SH-SY5Y (cell line): ENCODE measurements at regions not wholly inside any gene's neighbourhood (a gene's known extent, or its start where the extent isn't known, plus 50 kb on each side); places are given as distances from the start of the nearest gene placed in this dataset.

Experiments
- GATA2 ChIP-seq: IDR thresholded peaks from 2 replicates; pipeline ENCODE4 v1.6.1; 2011; ENCODE audit warnings: mild to moderate bottlenecking, low read depth, low read length
- GATA3 ChIP-seq: IDR thresholded peaks from 2 replicates; pipeline ENCODE4 v1.6.1; 2011; ENCODE audit warnings: low read depth, mild to moderate bottlenecking, low read length, moderate library complexity

DNA sequence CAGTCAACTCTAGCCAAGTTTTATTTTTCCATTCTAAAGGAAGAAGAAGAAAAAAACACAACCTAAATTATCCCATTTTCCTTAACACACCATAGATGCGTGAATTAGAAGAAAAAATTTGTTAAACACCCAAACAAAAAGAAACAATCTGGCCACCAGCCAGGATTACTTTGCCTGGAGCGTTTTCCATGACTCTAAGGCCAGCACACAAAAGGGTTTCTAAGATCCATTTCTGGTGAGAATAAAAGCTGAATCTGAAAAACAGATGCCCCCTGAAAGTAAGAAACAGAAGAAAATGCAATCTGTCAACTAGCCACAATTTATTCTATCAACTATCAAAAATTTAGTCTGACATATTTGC is 267.2 kb upstream of the SULF2 start:
- TF ChIP-seq GATA3 (no peak), GATA2 (no peak)

DNA sequence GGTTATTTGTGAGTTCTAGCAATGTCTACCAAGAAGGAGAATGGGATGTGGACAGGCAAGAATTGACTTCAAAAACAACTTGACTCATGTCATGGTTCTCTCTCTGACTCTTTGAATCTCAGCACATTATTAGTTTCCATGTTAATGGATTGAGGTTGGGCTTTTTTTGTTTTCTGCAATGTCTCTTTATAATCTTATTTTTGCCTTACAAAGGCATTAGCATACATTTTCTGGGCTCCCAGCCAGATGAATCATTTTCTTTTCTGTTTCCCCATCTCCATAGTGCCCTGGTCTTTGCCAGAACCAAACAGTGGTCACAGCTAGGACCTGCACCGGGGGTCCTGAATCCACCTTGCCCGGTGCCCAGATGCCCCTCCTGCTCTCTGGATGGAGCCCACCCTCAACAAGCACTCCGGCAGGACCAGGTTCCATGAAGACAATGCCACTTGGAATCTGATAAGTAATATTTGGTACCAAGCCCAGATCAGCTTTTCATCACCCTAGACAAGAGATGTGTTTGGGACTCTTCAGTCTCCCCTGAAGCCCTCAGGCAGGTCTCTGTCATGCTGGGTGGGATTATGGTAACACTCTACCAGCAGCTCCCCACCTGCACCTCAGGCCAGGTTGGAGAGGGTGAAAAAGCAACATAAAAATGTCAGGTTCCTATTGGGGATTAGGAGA is 266.7 kb upstream of the SULF2 start:
- TF ChIP-seq GATA3 (no peak), GATA2 (no peak)

DNA sequence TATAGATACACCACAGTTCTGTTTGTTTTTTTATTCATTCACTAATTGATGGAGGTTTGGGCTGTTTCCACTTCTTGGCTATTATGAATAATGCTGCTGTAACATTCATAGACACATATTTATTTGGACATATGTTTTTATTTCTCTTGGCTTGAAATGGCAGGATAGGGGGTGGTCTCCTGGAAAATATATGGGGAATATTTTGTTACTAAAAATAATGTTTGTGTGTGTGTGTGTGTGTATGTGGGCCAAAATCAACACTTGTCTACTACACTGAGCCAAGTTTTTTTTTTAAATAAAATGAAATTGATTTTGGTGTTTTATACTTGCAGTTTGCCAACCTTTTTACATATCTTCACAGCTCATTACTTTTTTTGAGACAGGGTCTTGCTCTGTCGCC is 264.4 kb upstream of the SULF2 start:
- TF ChIP-seq GATA2 (no peak), GATA3 (no peak)

DNA sequence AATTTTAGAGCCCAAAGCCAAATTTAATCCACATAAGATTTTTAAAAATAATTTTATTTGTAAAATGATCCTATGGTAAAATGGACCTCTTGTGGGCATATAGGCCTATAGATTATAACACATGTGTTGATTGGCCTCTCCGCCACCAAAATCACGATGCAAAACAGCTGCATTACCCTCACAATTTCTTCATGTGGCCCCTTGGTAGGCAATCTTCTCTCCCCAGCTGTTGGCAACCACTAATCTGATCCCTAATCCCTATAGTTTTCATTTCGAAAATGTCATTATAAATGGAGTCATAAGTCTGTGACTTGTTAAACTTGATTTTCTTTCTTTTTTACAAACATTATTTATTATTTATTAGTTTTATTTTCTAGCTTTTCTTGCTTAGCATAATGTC is 263.9 kb upstream of the SULF2 start:
- TF ChIP-seq GATA2, result no peak
- no peak for TF ChIP-seq GATA3

DNA sequence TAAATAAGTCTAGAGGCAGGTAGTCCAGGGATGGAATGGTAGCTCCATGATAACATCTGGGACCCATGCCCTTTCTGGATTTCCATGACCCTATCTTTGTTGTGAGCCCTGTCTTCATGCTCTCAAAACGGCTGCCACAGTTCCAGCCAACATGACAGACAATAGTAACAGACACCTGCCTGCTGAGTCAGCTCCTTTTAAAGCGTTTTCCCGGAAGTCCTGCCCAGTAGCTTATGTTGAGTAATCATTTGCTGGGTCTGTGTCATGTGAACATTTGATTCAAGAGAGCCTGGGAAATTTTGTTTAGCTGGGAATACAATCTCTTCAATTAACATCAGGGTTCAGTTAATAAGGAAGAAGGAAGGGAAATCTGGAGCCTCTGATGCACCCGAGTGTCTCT is 262.2 kb upstream of the SULF2 start:
- TF ChIP-seq GATA2 (no peak), GATA3 (no peak)

DNA sequence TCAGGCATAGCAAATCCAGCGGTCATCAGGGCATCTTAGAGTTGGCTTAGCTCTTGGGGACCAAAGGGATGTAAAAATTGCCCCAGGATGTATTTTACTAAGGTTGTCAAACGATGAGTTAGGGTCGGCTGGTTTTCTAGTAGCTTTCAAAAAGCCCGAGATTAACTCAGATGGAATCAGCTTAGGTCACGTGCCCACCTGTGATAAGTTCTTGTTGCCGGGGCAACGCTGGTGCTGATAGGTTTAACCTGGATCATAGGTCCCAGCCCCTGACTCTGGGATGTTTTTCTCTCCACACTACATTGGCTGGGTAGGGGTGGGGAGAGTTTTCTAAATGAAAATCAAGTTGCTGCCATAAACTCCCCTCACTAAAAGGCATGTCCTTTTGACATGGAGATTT is 257.3 kb upstream of the SULF2 start:
- TF ChIP-seq GATA2 (no peak), GATA3 (no peak)

DNA sequence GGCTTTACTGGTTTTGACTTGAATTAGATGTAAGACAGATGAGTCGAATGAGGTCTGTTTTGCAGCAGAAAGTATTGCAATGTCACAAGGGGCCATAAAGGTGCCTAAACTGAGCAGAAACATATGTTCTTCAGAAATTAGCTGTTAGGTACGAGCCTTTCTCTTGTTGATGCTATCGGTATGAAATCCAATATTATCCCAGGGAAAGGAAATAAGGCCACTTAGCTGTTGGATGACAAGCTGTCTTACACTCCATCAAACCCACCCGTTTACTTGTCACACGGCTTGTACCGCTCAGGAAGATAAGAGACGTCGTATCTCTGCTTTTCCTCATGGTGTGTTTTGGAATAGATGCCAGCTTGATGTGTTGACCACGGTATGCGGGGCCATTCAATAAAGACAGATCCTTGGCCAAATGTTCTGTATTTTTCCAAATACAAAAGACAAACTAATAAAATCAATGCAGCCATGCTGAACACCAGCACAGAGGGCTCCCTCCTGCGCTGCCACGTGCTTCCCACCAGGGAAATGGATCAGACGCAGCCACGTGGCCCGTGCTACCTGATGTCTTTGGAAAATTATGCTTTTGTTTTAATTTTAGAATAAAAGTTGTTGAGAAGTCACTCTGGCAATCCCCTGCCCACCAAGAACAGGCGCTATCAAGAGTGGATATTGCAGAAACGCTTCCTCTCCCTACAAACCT is 255.9 kb upstream of the SULF2 start:
- TF ChIP-seq GATA2, result peak; percentile 97
- peak; percentile 92 for TF ChIP-seq GATA3

DNA sequence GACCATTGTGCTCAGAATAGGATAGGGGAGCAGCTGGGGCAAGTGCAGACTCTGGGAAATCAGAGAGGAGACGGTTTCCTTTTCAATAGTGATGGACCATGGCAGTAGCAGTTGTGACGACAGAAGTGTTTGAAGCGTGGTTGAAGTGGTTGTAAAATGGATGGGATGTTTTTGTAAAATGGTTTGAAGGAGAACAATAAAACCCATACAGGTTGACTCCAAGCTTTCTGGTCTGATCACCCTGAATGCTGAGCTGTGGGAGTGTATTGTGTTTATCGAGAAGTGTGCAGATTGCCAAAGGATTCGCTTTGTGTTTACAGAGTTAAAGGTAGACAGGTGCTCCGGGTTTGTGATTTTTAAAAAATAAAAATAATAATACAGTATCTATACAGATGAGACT is 255.2 kb upstream of the SULF2 start:
- TF ChIP-seq GATA2, result no peak
- no peak for TF ChIP-seq GATA3

DNA sequence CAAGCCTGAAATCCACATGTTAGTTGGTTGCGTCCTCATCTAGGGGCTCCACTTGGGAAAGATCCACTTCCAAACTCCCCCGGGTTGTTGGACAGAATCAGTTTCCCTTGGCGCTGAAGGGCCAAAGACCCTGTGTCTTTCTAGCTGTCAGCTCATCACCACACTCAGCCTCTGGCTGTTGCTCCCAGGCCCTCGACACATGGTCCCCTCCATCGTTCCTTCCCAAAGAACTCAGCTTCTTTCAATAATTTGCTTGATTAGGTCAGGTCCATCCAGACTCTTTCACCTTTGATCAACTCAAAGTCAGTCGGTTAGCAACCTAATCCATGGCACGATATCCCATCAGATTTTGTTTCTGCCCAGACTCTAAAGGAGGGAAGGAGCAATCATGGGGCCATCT is 254.8 kb upstream of the SULF2 start:
- TF ChIP-seq GATA2, result no peak
- no peak for TF ChIP-seq GATA3

DNA sequence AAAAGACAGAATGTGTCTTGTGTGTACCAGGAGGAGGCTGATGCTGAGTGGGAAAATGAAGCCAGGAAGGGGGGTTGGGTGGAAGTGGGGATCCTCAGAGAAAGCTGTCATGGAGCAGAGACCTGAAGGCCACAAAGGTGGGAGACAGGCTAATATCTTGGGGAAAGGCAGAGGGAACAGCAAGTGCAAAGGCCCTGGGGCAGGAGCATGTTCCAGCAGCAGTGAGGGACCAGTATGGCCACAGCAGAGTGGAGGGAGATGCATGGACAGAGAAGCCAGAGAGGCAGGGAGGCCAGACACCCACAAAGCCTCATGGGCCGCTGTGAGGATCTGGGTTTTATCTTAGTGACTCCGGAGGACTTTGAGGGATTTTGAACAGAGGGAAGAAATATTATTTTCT is 254.2 kb upstream of the SULF2 start:
- TF ChIP-seq GATA2 (no peak), GATA3 (no peak)

DNA sequence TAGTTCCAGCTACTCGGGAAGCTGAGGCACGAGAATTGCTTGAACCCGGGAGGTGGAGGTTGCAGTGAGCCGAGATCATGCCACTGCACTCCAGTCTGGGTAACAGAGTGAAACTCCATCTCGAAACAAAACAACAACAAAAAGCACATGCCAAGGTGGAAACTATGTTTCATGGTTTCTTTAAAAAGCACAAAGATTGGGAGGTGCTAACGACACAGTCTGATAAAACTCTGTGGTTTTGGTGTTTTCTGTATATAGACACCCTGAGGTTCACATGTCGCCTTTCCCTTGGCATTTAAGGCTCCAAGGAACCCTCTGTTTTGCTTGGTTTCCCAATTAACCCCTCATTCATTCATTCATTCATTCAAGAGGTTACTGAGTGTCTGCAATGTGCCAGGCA is 253.4 kb upstream of the SULF2 start:
- no peak for TF ChIP-seq GATA2
- TF ChIP-seq GATA3, result no peak

DNA sequence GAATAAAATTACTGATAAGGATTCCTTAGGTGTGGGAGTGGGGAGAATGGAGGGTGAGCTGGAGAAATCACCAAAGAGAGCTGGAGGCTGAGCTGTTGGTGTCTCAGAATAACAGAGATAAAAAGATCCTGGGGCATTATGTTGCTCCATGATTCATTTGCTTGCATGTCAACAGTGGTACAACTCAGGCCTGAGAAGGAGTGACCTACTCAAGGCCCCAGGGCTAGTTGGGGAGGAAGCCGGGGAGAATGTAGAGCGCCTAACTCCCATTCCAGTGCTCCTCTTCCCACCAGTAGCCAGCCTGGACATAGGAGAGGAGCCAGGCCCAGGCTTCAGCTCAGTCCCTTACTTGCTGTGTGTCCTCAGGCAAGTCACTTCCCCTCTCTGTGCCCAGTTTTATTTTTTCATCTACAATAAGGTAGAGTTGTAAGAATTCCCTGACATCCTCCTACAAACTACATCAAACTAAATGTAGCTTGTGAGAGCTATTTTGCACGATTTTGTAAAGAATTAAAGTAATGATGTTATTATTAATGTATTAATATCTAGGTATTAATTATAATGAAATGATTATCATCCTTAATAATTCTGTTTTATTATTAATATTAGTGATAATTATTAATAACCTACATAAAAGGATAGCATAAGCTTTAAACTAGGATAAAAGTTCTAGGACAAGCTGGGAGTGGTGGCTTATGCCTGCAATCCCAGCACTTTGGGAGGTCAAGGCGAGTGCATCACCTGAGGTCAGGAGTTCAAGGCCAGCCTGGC is 250.9 kb upstream of the SULF2 start:
- TF ChIP-seq GATA2 (no peak), GATA3 (no peak)

DNA sequence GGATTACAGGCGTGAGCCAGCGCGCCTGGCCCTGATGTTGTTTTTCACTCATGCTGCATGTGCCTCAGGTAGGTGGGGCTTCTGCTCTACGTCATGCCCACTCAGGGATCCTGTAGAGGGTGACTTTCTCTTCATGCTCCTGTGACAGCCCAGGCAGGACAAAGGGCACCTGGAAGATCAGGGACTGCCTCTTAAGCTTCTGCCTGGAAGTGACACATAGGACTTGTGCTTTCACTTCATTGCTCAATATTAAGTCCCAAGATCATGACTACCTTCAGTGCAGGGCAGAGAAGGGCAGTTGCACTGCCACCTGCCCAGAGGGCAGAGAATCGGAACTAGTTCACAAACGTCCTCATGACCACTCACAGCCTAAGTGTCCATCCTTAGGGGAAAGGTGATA is 249.5 kb upstream of the SULF2 start:
- no peak for TF ChIP-seq GATA2
- no peak for TF ChIP-seq GATA3

DNA sequence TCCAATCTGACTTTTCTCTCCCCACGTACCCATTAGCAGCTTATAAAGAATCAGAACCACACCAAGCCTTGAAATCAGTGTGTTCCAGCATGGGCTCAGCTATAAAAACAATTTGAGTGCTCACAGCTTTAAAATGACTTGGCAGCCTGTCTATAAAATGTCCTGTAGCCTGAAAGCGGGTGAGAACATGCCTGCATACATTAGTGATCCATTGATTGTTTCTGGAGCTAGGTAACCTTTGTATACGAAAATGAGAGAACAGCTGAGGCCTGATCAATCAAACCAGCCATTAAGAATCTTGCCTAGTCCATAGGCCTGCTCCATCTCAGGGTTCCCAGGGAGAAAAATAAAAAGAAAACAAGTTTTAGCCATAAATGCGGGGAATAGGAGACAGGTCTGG is 245.8 kb upstream of the SULF2 start:
- TF ChIP-seq GATA2, result no peak
- no peak for TF ChIP-seq GATA3

DNA sequence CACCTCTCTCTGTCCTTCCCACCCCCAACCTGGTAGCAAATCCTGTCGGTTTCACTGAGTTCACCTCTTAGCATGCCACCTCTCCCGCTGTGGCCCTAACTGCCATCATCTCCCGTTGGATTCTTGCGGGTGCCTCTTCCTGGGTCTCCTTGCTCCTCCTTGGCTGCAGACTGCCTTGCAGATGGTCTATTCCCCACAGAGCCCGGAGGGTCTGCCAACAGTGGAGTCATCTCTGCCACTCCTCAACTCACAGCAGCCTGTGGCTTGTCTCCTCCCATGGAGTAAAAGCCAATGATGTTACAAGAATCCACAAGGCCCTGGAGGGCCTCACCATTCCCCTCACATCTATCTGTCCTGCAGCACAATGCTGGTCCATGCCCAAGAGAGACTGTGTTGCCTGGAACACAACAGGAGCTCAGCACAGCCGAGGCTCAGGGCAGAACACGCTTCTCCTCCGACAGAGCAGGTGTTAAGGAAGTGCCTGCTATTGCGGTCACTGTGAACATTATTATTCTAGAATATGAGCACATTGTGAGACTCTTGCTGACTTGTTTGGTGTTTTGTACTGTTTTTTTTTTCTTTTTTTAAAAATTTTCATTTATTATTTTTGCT is 241.8 kb upstream of the SULF2 start:
- TF ChIP-seq GATA3 (no peak), GATA2 (no peak)

DNA sequence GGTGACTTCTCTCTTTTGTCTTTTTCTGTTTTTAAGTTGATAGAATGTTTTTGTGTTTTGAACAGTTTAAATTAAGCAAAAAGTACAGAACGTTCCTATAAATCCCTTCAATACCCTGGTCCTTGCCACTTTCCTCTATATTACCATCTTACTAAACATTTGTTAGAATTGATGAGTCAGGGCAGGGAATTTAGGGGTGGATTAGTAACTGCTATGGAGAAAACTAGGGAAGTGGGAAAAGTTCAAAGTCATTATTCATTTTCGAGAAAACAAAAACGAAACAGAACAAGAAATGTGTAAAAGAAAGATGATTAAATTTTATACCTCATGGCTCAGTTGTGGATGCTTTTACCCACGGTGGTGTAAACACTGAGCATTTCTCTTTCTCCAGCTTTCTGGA is 240.4 kb upstream of the SULF2 start:
- TF ChIP-seq GATA2 (no peak), GATA3 (no peak)

DNA sequence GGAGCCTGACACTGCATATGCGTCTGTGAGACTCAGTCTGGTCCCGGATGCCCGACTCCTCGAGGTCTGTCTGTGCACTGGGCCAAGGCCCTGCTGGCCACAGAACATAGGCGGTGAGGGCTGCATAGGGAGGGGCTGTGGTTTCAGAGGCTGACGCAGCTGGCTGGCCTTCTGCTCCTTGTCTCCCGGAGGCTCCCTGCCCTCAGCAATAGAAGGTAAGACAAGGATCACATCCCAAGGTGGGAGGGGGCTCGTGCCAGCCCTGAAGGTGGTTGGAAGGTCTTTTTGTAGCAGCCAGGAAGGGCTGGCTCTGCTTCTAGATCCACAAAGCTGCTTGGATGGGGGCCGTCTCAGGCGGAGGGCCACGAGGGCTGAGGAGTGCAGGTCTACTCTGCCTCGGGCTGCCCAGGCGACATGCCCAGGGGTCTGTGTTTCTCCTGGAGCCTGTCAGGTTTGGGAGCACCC is 239.8 kb upstream of the SULF2 start:
- TF ChIP-seq GATA3 (no peak), GATA2 (no peak)
